ENCODE measurements at regions not wholly inside any gene's neighbourhood (a gene's known extent, or its start where the extent isn't known, plus 50 kb on each side); places are given as distances from the start of the nearest gene placed in this dataset.

DNA sequence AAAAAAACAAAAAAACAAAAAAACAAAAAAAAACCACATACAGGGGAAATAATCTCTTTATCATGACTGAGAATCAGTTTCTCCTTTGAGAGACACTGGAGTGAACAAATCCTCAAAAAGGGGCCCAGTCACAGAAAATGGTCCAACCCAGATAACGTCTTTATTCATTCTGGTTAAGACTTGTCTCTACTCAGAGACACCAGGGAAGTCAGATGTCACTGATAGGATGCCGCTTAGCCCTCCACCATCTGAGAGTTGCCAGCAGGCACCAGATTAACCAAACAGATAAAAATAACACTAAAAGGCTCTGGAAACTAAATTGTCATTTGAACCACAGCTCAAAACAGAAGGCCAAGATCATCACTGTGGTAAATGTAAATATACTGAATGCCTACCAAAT, 1163.4 kb upstream of the ATXN8OS start:
- no peak for TF ChIP-seq CTCF (IDR thresholded peaks at IDR 0.05; ENCODE audit: extremely low read depth, insufficient read depth, missing control alignments)
- no peak for DNase-seq (ENCODE audit: low spot score)
- in situ Hi-C loops (cut with MboI; ENCODE audit: low pct_unique_long_range_greater_than_20kb, low sequenced_read_pairs, unreplicated experiment): no loop called here

GRCh38 chr13:68940049-68940448, 1167.6 kb upstream of the ATXN8OS start:
- in situ Hi-C loops (cut with MboI; ENCODE audit: low pct_unique_long_range_greater_than_20kb, low sequenced_read_pairs, unreplicated experiment): no loop called here
- TF ChIP-seq CTCF (IDR thresholded peaks at IDR 0.05; ENCODE audit: extremely low read depth, insufficient read depth, missing control alignments): no peak
- DNase-seq (ENCODE audit: low spot score): no peak

DNA sequence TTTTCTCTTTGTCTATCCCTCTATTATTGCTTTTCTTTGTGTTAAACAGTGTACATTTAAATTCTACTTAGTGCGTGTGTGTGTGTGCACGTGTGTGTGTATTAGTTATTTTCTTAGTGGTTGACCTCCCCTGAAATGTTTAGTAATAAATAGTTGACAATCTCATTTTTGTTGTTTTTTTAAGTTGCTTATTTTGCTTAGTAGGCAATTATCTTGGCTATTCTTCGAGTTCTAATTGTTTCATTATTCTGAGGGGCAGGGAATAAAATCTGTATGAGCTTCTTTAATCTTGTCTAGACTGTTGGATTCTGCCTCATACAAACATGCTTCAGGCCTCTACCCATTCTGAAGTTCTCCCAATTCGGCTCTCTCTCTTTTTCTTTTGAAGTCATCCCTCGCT, 1169.0 kb upstream of the ATXN8OS start:
- in situ Hi-C loops (cut with MboI; ENCODE audit: low pct_unique_long_range_greater_than_20kb, low sequenced_read_pairs, unreplicated experiment): no loop called here

GRCh38 chr13:68929075-68929745, 1178.4 kb upstream of the ATXN8OS start:
- DNase-seq (ENCODE audit: low spot score): no peak
- in situ Hi-C loops (cut with MboI; ENCODE audit: low pct_unique_long_range_greater_than_20kb, low sequenced_read_pairs, unreplicated experiment): no loop called here

More for the DNA sequence above, 1169.0 kb upstream of the ATXN8OS start:
- no peak for DNase-seq (ENCODE audit: low spot score)
- TF ChIP-seq CTCF (IDR thresholded peaks at IDR 0.05; ENCODE audit: extremely low read depth, insufficient read depth, missing control alignments): no peak

GRCh38 chr13:68927387-68928026, 1180.1 kb upstream of the ATXN8OS start:
- in situ Hi-C loops (cut with MboI; ENCODE audit: low pct_unique_long_range_greater_than_20kb, low sequenced_read_pairs, unreplicated experiment): no loop called here
- no peak for DNase-seq (ENCODE audit: low spot score)
- peak; percentile 51 for TF ChIP-seq CTCF (IDR thresholded peaks at IDR 0.05; ENCODE audit: extremely low read depth, insufficient read depth, missing control alignments)

More at GRCh38 chr13:68929075-68929745, 1178.4 kb upstream of the ATXN8OS start:
- no peak for TF ChIP-seq CTCF (IDR thresholded peaks at IDR 0.05; ENCODE audit: extremely low read depth, insufficient read depth, missing control alignments)

GRCh38 chr13:68923995-68924394, 1183.6 kb upstream of the ATXN8OS start:
- DNase-seq (ENCODE audit: low spot score): no peak
- TF ChIP-seq CTCF (IDR thresholded peaks at IDR 0.05; ENCODE audit: extremely low read depth, insufficient read depth, missing control alignments): no peak
- in situ Hi-C loops (cut with MboI; ENCODE audit: low pct_unique_long_range_greater_than_20kb, low sequenced_read_pairs, unreplicated experiment): no loop called here

All from GM13977 (cell line).